NCI-H2171 (cell line): ENCODE measurements at regions not wholly inside any gene's neighbourhood (a gene's known extent, or its start where the extent isn't known, plus 50 kb on each side); places are given as distances from the start of the nearest gene placed in this dataset.

Experiments used
- DNase-seq: peaks from one replicate; lab custom pipeline; 2025; lab: John Stamatoyannopoulos, UW

DNA sequence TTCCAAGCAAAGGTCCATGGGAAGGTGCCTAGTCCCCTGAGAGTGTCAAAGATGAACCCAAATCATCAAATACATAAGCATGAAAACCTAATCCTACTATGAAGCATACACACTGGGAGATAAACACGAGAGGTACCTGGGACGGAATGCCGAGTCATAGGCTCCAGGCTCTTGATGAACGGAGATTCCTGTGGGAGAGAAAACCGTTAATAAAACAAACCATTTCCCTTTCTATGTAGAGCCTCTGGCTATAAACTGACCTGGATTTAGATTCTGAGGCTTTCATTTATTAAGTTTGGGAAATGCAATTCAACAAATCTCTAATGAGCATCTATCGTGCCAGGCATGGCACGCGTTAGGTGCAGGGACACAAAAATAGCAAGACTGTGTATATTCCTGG, 206.4 kb upstream of the IL12B start:
- no peak for DNase-seq

DNA sequence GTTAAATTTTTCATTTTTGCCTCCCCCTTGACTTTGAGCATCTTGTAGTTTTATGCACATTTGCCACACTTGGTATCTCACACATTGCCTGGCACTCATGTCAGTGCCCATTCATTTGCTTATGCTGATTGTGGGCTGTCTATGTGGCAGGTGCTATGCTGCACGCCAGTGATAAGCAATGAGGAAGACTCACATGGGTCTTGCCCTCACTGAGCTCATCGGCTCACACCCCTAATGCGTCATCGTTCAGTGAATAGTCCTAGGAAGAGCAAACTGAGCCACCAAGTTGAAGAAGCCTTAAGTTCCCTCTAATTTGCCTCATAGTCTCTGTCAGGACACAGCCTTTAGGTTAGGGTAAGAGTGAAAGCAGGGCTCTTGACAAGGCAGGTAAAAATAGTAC, 209.4 kb upstream of the IL12B start:
- no peak for DNase-seq

DNA sequence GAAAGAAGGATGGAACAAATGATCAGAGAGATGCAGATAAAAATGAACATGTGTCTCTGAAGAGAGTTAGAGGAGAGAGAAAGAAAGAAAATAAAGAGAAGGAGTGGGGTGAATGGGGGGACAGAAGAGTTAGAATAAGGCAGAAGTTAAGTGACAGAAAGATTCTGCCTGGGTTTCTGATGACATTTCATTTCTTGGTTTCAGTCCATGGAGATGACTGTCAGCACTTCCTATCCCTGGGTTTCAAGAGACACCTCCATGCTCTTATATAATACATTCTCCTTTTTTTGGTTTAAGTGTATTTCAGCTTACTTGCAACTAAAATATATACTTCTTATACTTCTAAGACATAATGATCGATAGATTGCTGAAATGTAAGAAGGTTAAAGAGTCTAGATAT, 213.0 kb upstream of the IL12B start:
- DNase-seq = no peak

DNA sequence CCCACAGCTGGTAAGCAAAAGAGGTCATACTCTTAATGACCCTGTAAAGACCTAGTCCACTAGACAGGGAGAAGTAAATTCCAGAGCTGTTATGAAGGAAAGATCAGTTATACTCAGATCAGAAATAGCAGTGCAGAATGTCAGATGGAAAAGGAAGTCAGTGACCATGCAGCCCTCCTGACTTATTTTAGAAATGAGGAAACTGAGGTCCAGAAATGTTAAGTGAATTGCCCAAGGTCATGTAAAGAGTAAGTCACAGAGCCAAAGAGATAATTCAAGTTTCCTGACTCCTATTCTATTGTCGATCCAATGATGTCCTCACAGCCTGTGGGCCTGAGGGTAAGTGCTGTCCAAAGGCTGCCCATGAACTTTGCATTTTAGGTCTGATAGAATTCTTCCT, 214.9 kb upstream of the IL12B start:
- no peak for DNase-seq

DNA sequence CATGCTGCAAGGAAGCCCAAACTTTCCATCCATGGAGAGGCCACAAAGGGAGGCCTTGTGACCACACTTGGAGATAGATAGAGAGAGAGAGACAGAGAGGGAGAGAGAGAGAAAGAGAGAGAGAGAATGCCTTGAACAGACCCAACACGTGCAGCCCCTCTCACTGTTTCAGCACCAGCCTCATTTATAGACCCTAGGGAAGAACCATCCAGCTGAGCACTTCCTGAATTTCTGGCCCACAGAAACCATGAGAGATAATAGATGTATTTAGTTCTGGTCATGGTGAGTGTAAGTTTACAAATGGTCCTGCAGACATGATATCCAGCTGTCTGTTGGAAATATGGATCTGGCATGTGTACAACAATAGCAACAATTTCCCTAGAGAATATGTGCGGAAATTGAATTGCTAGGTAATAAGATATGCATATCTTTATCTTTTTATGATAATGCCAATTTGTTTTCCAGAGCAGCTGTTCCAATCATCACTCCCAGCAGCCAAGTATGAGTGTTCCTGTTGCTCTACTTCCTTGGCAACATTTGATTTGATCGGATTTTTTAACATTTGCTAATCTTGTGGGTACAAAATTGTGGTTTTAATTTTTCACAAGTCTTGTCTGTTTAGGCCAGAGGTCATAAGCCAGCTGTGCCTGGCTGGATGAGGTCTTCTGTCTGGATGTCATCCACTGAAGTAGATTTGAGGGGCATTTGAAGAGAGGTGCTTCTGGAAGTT, 217.3 kb upstream of the IL12B start:
- no peak for DNase-seq

DNA sequence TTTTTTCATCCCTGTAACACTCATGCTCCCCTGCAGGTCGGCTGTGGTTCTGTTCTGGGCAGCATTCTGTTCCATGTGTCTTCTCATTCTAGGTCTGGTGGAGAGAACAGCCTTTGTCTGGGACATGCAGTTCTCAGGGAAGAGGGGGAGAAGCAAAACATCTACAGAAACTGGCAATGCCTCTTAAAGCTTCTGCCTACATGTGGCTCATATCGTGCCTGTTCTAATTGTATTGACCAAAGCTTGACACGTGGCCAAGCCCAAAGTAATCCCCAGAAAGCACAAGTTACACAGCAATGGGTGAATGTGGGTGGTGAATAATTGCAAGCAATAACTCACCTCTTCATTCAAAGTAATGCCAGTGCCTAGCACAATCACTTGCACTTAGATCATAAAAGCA, 218.2 kb upstream of the IL12B start:
- no peak for DNase-seq

DNA sequence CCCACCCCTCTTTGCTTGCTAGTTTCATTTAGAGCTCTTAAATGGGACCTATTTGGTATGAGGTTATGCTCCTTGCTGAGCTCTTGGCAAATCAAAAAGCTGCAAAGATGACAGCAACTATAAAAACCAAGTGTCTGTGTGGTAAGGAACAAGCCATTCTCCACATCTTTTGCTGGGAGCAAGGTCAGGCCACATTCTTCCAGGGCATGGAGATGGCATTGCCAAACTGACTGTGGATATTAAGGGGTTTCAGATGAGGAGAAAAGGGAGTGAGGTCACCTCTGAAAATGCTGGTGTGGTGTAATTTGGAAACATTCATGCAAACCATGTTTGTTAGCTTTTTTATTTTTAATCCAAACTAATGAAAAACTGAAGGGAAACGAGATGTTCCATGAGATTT, 218.8 kb upstream of the IL12B start:
- no peak for DNase-seq

DNA sequence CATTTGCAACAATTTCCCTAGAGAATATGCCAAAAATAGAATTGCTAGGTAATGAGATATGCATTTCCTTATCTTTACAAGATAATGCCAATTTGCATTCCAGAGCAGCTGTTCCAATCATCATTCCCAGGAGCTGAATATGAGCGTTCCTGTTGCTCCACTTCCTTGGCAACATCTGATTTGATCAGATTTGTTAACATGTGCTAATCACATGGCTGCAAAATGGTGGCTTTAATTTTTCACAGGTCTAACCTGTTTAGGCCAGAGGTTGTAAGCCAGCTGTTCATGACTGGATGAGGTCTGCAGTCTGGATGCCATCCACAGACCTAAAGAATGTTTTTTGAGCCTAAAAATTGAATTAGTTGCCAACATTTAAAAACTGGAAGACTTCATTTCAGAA, 220.7 kb upstream of the IL12B start:
- no peak for DNase-seq

DNA sequence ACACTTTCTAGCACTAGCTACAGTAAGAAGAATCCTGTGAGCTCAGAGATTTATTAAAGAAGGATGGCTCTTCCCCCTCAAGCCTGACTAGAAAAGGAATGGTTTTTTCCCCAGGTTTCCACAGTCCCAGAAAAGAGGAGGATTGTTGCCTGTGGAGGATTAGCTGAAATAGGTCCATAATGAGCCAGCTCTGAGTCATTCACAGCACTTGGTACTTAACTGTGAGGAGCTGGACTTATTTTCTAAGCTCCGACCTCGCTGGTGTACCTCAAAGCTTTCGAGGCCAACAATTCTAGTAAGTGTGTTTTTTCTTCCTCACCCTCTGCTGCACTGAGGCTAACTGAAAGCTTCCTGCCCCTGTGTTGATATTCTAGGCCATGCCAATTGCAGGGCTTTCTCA, 222.5 kb upstream of the IL12B start:
- DNase-seq = no peak

DNA sequence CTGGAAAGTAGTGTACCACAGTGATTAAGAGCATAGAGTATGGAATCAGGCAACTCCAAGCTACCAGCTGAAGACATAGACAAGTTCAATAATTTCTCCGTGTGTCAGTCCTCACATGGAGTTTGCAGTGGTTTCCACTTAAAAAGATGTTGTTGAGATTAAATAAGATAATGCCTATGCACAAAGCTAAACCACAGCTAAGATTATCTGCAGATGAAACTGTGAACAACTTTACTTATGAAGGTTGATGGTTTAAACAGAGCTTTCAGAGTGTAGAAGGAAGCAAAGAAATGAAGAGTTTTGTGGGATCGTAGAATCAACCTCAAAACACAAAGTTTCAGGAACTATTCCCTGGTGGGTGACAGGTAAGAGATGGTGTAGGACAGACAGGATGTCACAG, 223.5 kb upstream of the IL12B start:
- DNase-seq = no peak

DNA sequence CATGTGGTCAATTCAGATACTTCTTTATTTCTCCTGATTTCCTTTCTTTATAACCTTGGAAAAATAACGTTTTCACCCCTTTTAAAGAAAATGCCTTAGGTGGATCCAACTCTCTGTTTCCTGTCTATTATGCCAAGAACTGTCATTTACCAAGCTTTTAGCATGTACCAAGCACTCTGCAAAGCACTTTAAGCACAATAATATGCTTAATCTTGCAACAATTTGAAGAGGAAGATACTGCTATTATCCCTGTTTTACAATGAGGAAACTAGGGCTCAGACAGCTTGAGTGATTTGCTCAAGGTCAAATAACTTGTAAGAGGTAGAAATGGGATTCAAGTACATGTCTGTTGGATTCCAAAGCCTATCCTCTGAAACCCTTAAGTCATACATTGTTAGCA, 224.8 kb upstream of the IL12B start:
- no peak for DNase-seq

DNA sequence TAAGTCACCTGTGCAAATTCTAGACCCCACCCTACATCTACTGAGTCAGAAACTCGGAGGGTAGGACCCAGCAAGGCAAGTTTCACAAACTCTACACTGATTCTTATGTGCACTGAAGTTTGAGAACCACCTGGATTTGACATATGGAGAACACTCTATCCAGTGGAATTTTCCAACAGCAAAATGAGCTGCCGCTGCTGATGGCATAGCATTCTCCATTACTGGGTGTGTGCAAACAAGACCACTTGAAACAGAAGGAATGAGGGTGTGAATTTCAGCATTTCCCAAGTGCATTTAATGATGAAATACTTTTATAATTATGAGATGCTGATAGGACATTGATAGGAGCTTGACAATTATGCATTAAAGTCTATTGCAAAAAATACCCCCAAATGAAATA, 229.1 kb upstream of the IL12B start:
- no peak for DNase-seq

DNA sequence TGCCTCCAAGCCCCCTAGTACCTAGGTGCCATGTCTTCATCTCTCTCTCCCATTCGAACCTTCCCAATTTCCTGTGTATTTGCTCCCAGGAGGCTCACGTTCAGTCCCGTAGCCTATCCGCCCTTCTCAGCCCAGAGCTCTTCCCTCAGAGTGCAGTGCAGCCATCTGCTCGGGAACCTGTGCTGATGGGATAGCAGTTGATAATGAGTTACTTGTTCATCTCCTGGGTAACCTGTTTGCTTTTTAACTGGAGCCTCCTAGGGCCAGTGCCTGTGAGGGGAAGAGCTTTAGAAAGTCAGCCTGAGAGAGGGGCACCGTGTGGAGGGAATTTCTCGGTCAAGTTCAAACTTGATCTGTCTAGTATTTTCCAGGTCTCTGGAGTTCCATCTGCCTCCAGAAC, 229.8 kb upstream of the IL12B start:
- no peak for DNase-seq

DNA sequence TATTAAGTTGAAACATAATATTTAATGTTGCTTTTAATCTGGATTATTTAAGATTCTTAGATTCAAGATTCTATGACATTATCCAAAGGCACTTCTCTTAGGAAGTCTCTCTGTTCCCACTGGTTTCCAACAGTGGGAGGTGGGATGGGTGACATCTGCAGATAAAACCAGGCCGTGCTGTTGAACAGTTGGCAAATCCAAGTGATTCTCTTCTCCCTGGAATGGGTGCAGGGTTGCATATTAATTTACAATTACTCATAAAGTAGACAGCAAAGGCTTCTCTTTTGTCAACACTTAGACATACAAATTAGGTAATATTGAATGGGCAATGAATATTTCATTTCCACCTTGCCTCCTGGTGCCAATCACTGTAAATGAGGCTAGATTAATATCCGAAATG, 233.7 kb upstream of the IL12B start:
- no peak for DNase-seq

DNA sequence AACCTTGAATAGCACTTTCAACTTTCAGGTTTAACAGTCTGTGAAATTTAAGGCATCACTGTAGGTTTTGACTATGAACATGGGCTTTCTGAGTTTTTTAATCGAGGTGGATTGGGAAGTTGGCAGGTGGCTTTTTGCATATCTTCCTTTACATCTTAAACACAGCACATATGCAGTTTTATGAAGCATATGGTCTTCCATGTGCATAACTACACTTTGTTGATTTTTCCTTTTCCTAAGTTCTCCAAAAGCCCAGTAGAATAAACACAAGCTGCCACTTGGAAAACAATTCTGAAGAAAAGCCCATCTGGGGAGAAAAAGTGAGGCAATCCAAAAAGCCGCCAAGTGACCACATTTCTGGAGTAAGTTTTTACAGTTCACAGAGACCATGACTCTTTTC, 236.5 kb upstream of the IL12B start:
- no peak for DNase-seq

DNA sequence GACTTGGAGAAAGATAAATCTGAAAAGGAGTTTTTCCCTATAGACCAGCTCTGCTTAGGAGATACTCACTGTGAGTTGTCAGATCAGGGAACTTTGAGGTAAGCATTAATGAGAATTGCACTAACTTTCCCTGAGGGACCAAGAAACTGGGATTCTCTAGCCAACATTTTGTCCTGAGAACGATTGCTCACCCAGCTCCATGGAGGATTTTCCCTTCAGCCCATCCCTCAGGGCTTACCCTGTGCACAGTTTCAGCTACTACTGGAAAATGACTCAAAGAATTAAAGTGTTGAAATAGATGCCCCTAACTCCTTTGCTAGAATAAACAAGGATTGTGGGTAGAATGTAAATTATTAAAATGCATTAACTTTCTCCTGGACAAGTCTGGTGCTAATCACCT, 237.2 kb upstream of the IL12B start:
- no peak for DNase-seq

DNA sequence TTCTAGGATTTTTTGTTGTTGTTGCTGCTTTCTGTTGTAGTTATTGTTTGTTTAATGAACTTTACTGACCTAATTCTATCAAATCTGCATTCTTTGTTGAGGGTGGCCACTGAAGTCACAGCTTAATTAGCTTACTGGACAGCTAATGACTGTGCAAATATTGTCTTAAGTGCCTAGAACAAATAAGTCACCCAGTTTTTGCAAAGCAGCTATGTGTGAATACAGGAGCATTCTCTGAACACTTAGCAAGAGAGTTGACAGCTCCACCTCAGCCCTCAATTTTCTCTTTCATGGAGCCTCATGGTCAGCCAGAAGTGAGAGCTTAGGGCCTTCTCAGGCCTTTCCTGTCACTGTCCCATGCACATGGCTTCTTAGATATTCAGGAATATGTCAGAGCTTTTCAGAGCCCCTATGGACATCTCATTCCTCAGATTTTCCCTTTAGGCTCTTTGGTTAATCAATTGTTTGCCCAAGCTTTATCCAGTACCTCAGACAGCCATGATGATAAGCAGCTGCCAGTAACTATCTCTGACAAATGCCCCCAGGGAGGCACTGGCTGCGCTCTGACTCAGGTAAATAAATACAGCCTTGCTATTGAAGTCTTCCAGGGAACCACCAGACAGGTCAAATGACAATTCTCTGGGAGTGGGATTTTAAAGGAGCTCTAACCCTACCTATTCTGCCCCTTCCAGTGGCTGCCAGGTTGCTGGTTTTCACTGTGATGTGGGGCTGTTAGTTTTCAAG, 241.4 kb upstream of the IL12B start:
- DNase-seq = no peak

DNA sequence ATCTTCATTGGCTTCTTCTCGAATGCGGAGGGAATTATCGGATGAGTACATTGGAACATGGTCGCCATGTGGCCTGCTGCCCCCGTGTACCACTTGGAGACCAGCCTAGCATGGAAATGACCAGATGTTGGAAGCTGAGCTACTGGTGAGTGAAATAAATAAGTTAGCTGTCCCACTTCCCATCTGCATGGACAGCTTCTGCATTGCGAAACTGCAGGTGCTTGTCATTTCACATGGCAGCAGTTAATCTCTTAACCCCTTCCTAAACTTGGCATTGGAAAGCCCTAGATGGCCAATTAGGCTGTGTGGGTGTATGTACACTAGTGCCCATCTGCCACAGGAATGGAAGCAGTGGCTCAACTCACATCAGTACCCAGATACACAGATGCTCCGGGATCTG, 246.6 kb upstream of the IL12B start:
- no peak for DNase-seq

DNA sequence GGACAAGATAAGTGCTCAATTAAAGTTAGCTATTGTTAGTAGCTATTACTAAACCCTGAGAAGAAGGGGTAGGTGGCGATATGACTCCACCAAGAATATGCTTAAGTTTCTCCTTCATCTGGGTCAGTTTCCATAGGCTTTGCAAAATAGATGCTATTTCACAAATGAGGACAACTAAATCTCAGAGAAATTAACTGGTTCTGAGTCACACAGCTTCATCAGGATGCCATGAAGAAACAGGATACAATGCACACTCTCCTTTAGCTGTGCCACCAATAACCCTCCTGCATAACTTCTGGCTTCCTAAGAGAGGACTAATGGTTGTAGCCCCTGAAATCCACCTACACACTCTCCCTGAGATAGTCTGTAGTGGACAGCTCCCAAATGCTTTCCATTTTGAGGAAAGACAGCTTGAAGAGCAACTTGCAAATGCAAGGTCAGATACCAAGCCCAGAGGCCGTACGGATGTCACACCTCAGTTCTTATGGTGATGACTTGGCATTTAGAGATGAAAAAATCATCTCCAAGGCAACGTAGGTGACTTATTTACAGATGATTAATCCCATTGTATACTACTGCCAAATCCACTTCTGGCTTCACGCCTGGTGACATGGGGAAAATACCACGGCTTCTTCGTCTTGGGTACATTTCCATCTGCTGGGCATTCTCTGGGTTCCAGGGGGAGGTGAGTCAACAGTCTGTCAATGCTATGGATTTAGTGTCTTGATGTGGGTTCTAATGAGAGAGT, 251.4 kb upstream of the IL12B start:
- no peak for DNase-seq

DNA sequence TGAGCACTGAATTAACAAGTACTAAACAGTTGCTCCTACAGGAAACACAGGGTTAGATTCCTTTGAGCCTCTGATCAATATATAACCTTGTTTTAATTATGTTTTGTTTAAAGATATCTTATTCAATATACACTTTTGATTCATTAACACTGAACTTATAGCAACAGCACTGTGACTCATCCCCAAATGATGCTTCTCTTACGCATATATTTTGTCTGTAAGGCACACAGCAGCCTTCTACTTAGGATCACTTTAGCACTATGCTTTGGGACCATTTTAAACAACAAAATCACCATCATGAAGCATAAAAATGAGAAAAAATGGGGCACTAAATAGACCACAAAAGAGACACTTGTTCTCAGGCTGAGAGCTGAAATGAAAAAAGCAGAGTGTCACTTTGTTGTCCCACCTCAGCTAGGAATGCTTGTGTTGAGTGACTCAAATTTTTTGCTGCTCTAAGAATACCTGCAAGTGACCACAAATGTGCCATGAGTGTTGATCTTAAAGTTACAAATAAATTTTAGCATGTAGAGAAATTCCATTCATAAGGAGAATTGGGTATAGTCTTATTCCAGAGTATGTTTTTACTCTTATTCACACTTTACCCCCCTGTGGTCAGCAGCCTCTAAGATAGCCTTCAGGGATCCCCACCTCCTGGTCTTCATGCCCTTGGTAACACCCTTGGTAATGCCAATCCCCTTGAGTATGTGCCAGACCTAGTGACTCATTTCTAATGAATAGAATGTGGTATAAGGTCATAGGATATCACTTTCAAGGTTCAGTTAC, 252.7 kb upstream of the IL12B start:
- DNase-seq = no peak

DNA sequence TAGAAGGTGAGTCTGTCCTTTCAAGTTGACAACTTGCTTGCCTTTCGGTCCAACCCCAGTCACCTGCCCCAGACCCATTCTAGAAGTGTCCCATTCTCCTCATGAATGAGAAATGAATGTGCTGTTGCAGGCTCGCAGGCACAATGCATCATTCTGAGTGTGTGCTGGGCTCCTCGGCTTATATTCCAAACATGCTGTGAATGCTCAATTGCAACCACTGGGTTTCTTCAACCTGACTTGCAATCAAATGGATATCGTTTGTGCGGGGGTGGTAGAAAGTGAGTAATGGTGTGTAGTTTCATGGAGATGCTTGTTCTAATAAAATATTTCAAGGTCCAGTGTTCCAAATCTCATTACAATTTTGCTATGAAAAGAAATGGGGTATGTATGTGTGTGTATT, 256.6 kb upstream of the IL12B start:
- DNase-seq = no peak

DNA sequence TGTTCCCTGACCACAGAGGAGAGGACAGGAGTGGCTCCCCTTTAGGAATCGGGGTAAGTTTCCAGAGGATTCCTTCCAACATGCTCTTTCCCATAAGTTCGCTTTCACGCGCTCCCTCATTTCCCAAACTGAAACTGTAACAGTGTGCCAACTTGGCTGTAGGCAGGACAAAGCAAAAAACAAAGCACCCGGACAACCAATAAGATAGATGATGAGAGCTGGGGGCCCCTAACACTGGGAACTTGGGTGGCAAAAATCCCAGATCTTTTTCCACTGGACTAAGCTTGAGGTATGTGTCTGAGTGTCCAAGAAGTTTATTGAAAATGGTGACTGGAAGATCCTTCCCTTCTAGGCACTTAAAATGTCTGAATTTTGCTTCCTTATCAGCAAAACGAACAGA, 258.7 kb upstream of the IL12B start:
- no peak for DNase-seq
